ENCODE measurements at regions not wholly inside any gene's neighbourhood (a gene's known extent, or its start where the extent isn't known, plus 50 kb on each side); places are given as distances from the start of the nearest gene placed in this dataset.

DNA sequence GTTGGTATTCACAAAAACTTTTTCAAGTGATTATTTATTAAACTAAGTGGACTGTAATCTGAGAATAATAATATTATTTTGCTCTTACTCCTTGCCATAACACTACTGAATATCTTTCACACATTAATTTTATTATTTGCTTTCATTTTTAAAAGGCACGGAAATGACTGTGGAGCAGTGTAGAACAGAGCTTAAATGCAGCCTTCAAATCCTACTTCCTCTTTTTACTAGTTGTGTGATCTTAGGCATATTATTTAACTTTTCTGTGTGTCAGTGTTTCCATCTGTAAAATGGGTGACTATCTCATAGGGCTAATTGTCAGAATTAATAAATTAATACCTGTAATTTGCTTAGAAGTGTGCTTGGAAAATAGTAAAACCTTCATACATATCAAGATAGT is 55.5 kb upstream of the SLC8A1 start:
- no peak for DNase-seq

GRCh38 chr2:40510304-40510703 is 58.4 kb upstream of the SLC8A1 start:
- DNase-seq: no peak

- DNase-seq: no peak
Measured at GRCh38 chr2:40511661-40512213, 59.8 kb upstream of the SLC8A1 start.

DNA sequence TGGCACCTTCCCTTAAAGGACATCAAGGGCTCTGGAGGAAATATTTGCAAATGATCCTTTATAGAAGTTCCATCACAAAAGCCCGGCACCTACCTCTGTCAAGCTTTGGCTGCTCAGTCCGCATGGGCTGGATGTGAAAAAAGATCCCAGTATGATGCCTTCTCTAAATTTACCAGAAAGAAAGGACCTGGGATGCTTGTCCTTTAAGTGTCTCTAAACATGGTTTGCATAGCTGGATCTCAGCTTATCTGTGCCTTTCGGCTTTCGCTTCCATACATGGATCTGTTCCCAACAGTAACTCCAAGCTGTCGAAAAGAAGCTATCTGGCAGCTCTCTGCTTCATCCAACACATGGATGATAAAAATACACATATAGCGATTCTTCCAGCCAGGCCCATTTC is 60.4 kb upstream of the SLC8A1 start:
- no peak for DNase-seq

GRCh38 chr2:40513201-40513600 is 61.3 kb upstream of the SLC8A1 start:
- DNase-seq: no peak

GRCh38 chr2:40516604-40517003 is 64.7 kb upstream of the SLC8A1 start:
- no peak for DNase-seq

- DNase-seq: no peak
Measured at GRCh38 chr2:40528564-40528963, 76.7 kb upstream of the SLC8A1 start.

- DNase-seq: no peak
Measured at GRCh38 chr2:40531359-40531758, 79.5 kb upstream of the SLC8A1 start.

DNA sequence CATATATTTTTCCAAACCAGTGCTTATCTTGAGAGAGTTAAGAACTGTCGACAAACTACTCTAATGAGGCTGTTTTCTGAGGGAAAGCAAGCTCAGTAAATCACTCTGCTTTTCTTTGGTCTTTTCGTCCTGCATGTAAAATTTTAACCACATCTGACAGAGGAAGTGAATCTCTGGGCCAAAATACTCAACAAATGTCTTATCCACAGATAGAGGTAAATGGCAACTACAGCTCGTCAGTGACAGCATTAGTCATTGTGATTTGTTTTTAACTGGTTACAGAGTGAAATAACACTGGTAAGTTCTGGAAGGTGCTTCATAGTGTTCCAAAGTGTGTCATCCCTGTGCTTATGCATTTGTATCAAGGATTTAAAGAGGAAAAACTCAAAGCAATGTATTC is 82.6 kb upstream of the SLC8A1 start:
- DNase-seq: no peak

- DNase-seq: no peak
Measured at GRCh38 chr2:40535972-40536371, 84.1 kb upstream of the SLC8A1 start.

- peak; percentile 7 for DNase-seq
Measured at GRCh38 chr2:40540026-40540425, 88.1 kb upstream of the SLC8A1 start.

- DNase-seq: no peak
Measured at GRCh38 chr2:40543381-40543780, 91.5 kb upstream of the SLC8A1 start.

DNA sequence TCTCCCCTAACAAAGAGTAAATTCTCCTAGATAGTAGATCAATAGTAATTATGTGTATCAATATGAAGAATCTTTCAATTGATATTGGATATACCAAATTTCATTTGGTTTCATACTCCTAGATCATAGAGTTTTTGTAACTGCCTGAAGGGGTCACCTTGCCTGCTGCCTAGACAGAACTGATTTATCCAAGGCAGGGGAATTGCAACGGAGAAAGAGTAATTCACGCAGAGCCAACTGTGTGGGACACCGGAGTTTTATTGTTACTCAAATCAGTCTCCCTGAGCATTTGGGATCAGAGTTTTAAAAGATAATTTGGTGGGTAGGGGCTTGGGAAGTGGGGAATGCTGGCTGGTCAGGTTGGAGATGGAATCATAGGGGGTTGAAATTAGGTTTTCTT is 92.2 kb upstream of the SLC8A1 start:
- DNase-seq: no peak

DNA sequence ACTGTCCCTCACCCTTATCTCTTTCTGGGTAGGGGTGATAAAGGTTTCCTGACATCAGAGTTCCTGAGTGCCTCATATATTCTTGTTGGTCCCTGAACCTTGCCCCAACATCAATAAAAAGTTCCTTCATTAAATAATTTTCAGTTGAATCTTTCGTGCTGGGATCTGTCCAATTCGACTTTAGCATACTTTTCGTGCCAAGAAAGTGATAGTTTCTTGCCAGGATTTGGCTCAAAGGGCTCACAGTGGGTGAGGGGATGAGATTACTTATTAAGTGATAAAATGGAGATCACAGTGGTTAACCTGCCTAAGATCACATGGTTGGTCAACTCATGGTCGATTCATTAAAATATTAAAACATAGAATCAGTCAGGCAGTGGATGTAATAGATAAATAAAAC is 93.8 kb upstream of the SLC8A1 start:
- DNase-seq: no peak

GRCh38 chr2:40546439-40547191 is 94.7 kb upstream of the SLC8A1 start:
- no peak for DNase-seq

- DNase-seq: no peak
Measured at GRCh38 chr2:40548521-40548920, 96.6 kb upstream of the SLC8A1 start.

DNA sequence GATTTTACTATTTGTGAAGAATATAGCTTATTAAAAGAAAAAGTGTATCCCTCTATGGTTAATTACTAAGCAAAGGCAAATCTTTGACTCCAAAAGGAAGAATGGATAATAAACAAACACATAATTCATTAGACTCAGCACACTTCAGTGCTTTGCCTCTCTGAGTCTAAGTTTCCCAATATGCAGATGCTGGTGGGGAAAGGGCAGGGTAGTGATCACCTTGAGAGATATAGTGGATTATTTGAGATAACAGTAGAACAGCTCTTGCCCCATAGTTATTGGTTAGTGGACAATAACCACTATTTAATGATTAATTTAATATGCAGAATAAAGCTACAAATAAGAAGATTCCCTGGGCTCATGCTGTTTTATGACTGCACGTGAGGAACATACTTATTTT is 98.2 kb upstream of the SLC8A1 start:
- DNase-seq: no peak

DNA sequence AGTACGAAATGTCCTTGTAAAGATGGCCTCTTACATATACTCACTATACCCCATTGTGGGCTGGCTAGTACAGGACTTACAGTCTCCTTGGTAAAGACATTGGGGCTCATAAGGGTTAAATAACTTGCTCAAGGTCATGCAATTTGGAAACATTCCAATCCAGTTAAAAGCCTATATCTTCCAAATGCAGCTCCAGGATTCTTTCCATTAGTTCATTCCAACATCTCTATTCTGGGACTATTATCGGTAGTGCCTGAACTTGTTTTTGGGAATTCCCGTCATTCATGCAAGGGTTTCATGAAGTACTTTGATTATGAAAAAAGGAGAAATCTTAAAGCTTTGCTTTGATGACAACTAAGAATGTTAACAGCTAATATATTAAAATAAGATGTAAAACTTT is 99.2 kb upstream of the SLC8A1 start:
- DNase-seq: no peak

DNA sequence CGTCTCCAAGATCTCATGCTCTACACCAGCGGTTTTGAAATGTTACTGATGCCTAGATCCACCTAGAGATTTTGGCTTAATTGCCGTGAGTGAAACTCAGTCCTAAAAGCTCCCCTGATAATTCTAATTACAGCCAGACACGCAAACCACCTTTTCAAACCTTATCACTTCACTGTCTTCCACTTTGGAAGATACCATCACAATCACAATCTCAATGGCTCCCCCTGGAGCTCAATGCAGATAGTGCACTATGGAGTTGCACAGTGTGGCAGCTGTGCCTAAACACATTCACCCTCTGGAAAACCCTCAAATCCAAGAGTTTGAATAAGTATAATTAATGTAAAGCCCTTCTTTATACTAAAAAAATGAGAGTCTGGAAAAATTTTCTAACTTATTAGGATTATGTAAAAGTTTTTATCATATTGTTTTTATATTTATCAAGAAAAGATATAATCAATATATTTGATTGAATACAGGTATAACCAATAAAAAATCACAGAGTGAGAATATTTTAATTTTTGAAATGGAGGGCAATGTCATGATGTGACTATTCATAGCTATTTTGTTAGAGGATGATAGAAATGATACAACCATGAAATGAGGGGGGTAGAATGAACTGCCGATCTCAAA is 102.9 kb upstream of the SLC8A1 start:
- DNase-seq: peak; percentile 67

DNA sequence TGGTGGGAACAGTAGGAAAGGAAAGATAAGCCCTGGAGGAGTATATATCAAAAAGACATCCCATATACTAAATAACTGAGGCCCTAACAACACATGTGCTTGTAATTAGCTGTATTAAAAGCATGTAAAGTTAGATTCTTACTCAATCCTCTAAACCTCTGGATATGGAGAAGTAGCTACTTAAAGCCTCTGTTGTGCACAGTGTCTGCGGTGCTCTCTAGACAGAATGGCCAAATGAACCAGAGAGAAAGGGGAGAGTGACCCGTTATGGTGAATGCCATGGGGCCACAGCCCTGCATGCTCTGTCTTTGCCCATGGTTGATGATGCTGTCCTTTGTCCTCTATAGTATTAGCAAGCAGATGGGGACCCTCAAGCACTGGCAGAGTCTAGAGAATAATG is 104.4 kb upstream of the SLC8A1 start:
- no peak for DNase-seq

GRCh38 chr2:40556739-40557138 is 104.8 kb upstream of the SLC8A1 start:
- DNase-seq: no peak

GRCh38 chr2:40558761-40559160 is 106.9 kb upstream of the SLC8A1 start:
- DNase-seq: no peak

GRCh38 chr2:40559175-40559574 is 107.3 kb upstream of the SLC8A1 start:
- DNase-seq: no peak

DNA sequence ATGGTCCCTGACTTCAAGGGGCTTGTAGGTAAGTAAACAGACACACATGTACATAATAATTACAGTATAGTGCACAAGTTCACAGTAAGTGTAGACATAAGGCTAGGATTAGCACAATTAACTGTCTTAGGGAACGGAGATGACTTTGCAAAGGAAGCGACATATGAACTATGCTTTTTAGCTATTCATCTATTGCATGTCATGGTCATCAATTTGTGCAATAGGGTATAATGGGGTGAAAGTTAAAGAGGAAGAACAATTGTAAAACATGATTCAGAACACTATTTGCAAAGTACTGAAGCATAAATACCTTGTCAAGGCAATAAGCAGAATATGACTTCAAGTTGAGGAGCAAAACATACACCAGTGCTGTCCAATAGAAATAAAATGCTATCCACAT is 112.3 kb upstream of the SLC8A1 start:
- DNase-seq: no peak

DNA sequence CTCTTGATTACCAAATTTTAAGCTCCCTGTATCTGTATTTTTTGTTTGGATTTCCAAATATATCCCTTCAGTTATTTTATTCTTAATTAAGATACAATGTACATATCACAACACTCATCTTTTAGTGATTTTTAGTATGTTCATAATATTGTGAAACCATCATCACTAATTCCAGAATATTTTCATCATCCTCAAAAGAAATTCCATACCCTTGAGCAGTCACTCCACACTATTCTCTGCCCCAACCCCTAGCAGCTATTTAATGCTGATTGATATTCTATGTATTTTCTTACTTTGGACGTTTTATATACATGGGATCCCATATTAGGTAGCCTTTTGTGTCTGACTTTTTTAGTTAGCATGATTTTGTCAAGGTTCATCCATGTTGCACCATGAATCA is 127.4 kb upstream of the SLC8A1 start:
- DNase-seq: no peak
